NT2/D1 (cell line): ENCODE measurements at regions not wholly inside any gene's neighbourhood (a gene's known extent, or its start where the extent isn't known, plus 50 kb on each side); places are given as distances from the start of the nearest gene placed in this dataset.

Experiments used
- SUZ12 ChIP-seq: IDR thresholded peaks from 2 replicates; pipeline ENCODE4 v1.6.1; 2011; ENCODE audit not compliant: insufficient read length, insufficient read depth; ENCODE audit errors: extremely low read depth
- YY1 ChIP-seq: IDR thresholded peaks from 2 replicates; pipeline ENCODE4 v1.6.1; 2011; ENCODE audit not compliant: insufficient read length, insufficient read depth
- ZNF274 ChIP-seq: IDR thresholded peaks from 2 replicates; pipeline ENCODE4 v1.6.1; 2011; ENCODE audit warnings: mild to moderate bottlenecking, low read depth, low read length

GRCh38 chr14:101412739-101413138 is 148.6 kb upstream of the DIO3 start:
- TF ChIP-seq ZNF274 (no peak), YY1 (no peak), SUZ12 (no peak)
